WERI-Rb-1 (cell line): ENCODE measurements at regions not wholly inside any gene's neighbourhood (a gene's known extent, or its start where the extent isn't known, plus 50 kb on each side); places are given as distances from the start of the nearest gene placed in this dataset.
"Not testable (repeated sequence)": the region's sequence is repeated elsewhere in the genome, so short reads cannot be mapped to it uniquely, and the experiment has no call there.

Experiments used
- DNase-seq: peaks from one replicate; pipeline ENCODE4 v3.0.0-alpha.2; 2020
- H3K27ac ChIP-seq: fragments of 250-450 bp; sonication (Bioruptor Pico); 2 replicates; pipeline ENCODE4 v1.5.1; 2020; ENCODE audit warnings: mild to moderate bottlenecking, moderate library complexity
- H3K27me3 ChIP-seq: fragments of 250-450 bp; sonication (Bioruptor Pico); 2 replicates; pipeline ENCODE4 v1.5.1; 2021; ENCODE audit warnings: mild to moderate bottlenecking, low read depth, moderate library complexity; ENCODE audit not compliant: insufficient read depth, severe bottlenecking
- H3K36me3 ChIP-seq: fragments of 250-450 bp; sonication (Bioruptor Pico); 2 replicates; pipeline ENCODE4 v1.5.1; 2020; ENCODE audit warnings: mild to moderate bottlenecking, moderate library complexity
- H3K4me3 ChIP-seq: 2 replicates; pipeline ENCODE4 v1.5.1; 2011; ENCODE audit warnings: low read depth, mild to moderate bottlenecking, control low read depth, low read length
- H3K9me3 ChIP-seq: fragments of 250-450 bp; sonication (Bioruptor Pico); 2 replicates; pipeline ENCODE4 v1.5.1; 2021; ENCODE audit warnings: mild to moderate bottlenecking, moderate library complexity; ENCODE audit not compliant: severe bottlenecking
- CTCF ChIP-seq: IDR thresholded peaks from 2 replicates; pipeline ENCODE4 v1.5.1; 2011; ENCODE audit warnings: low read depth, mild to moderate bottlenecking, control low read depth, inconsistent platforms, low read length

- H3K36me3 ChIP-seq: no peaks in the 10 kb centered on the region
- H3K27ac ChIP-seq: no peak overlapping the region
- no peak for TF ChIP-seq CTCF
- DNase-seq: no peak
- no peaks in the 10 kb centered on the region for H3K27me3 ChIP-seq
- no peak overlapping the region for H3K4me3 ChIP-seq
- no peaks in the 10 kb centered on the region for H3K9me3 ChIP-seq
Observed at GRCh38 chr12:46602474-46602873, 223.3 kb downstream of the SLC38A4 start.

GRCh38 chr12:46590991-46591703, 218.6 kb upstream of the SLC38A2 start:
- H3K27ac ChIP-seq: no peak overlapping the region
- H3K36me3 ChIP-seq: no peaks in the 10 kb centered on the region
- no peaks in the 10 kb centered on the region for H3K27me3 ChIP-seq
- TF ChIP-seq CTCF: no peak
- no peak for DNase-seq
- no peak overlapping the region for H3K4me3 ChIP-seq
- no peaks in the 10 kb centered on the region for H3K9me3 ChIP-seq

GRCh38 chr12:46585854-46586621, 213.5 kb upstream of the SLC38A2 start:
- no peaks in the 10 kb centered on the region for H3K36me3 ChIP-seq
- H3K27ac ChIP-seq: no peak overlapping the region
- no peaks in the 10 kb centered on the region for H3K9me3 ChIP-seq
- no peak for TF ChIP-seq CTCF
- no peaks in the 10 kb centered on the region for H3K27me3 ChIP-seq
- no peak for DNase-seq
- no peak overlapping the region for H3K4me3 ChIP-seq

GRCh38 chr12:46584098-46584497, 211.5 kb upstream of the SLC38A2 start:
- DNase-seq, H3K27me3 ChIP-seq, H3K36me3 ChIP-seq, H3K9me3 ChIP-seq, H3K27ac ChIP-seq, H3K4me3 ChIP-seq: not testable (repeated sequence)

GRCh38 chr12:46581990-46582389, 209.4 kb upstream of the SLC38A2 start:
- not testable (repeated sequence) for H3K27me3 ChIP-seq, DNase-seq, H3K9me3 ChIP-seq, H3K27ac ChIP-seq, H3K4me3 ChIP-seq, H3K36me3 ChIP-seq

GRCh38 chr12:46580445-46580844, 207.9 kb upstream of the SLC38A2 start:
- Histone ChIP-seq H3K36me3 (no peaks in the 10 kb centered on the region), H3K27ac (no peak overlapping the region), H3K4me3 (no peak overlapping the region), H3K27me3 (no peaks in the 10 kb centered on the region), H3K9me3 (no peaks in the 10 kb centered on the region)
- TF ChIP-seq CTCF: no peak
- DNase-seq: no peak
